T-helper 2 cell treated with Interferon-gamma antibody and Interleukin-4, amounts not matched to agents 5 μg/mL and 100 μg/mL, for 36 hours (primary cell): ENCODE measurements at regions not wholly inside any gene's neighbourhood (a gene's known extent, or its start where the extent isn't known, plus 50 kb on each side); places are given as distances from the start of the nearest gene placed in this dataset.
A peak's percentile ranks its signal among the peaks of the same experiment; 100 is the strongest.
"Not testable (repeated sequence)": the region's sequence is repeated elsewhere in the genome, so short reads cannot be mapped to it uniquely, and the experiment has no call there.

ENCODE experiments used
- DNase-seq: peaks from one replicate; pipeline ENCODE4 v3.0.0; 2021; ENCODE audit warnings: low spot score
- H3K27ac Mint-ChIP-seq: one replicate; pipeline ENCODE4 v1.8.0; 2021; ENCODE audit warnings: mild to moderate bottlenecking, mixed read lengths
- H3K27me3 Mint-ChIP-seq: one replicate; pipeline ENCODE4 v1.8.0; 2021; ENCODE audit warnings: low read depth, mixed read lengths
- H3K36me3 Mint-ChIP-seq: one replicate; pipeline ENCODE4 v1.8.0; 2021; ENCODE audit warnings: low read depth, mixed read lengths
- H3K4me1 Mint-ChIP-seq: one replicate; pipeline ENCODE4 v1.8.0; 2021; ENCODE audit warnings: low read depth, mixed read lengths
- H3K4me3 Mint-ChIP-seq: one replicate; pipeline ENCODE4 v1.8.0; 2022; ENCODE audit warnings: mild to moderate bottlenecking, moderate library complexity, mixed read lengths
- H3K9me3 Mint-ChIP-seq: one replicate; pipeline ENCODE4 v1.8.0; 2021; ENCODE audit warnings: mixed read lengths

DNA sequence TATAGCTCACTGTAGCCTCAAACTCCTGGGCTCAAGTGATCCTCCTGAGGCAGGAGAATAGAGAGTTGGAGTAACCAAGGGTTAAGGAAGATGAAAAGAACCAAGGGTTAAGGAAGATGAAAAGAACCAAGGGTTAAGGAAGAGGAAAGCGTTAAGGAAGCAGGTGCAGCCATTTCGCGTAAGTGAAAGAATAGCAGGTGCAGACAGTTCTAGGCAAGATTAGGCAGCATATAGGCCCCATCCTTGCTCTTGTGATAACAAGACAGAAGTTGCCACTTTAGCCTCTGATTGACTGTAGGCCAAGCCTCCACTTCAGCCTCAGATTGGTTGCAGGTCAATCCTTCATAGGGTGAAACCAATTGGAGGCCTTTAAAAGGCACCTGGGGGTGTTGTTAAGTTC, 677.4 kb downstream of the PDCD6IP start:
- Mint-ChIP-seq H3K4me3 (no peak overlapping the region), H3K27ac (no peak overlapping the region), H3K27me3 (no peaks in the 10 kb centered on the region), H3K4me1 (no peaks in the 10 kb centered on the region), H3K9me3 (peaks cover 6% of the 10 kb centered on the region), H3K36me3 (no peaks in the 10 kb centered on the region)
- DNase-seq: no peak

DNA sequence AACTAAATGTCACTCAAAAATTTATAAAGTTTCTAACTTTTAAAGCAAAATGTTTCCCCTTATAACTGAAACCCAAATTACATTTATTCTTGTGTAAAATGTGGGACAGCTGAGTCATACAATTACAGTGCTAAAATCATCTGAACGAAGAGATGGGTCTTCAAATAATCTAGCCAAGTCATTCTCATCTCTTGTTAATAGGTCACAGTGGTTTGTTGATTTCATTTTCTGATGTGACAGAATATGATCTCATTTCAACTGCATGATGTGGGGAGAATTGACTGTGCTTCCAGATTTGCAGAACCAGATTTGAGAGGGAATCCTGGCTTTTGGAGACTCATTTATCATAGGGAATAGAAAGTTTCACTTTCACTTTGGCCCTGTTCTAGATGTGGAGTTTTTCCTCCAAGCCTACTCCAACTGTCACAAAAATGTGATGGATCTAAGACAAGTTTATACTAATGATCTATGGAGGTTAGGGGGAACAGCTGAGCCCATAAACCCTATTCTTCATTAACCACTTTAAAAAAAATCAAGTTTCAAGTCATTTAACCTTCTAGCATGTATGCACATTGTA, 685.0 kb downstream of the PDCD6IP start:
- DNase-seq: no peak
- Mint-ChIP-seq H3K4me1 (no peaks in the 10 kb centered on the region), H3K36me3 (no peaks in the 10 kb centered on the region), H3K27ac (no peak overlapping the region), H3K27me3 (no peaks in the 10 kb centered on the region), H3K9me3 (no peaks in the 10 kb centered on the region), H3K4me3 (peak overlapping the region; percentile 32)

DNA sequence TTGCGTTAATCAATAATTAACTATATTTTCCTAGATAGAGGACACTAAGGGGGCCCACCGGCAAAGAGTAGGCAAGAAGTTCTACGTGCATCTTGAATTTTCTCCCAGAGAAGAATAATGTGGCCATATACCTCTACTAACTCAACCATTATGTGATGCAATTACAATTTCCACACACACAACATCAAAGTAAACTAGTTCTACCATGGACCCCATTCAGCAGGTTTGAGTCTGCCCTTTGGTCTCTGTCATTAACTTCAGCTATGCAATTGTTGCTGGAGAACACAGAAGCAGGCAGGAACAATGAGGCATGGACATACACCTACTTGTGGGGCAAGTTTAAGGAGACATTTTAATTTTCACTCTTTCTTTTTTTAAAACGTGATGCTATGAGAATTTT, 705.9 kb downstream of the PDCD6IP start:
- Mint-ChIP-seq H3K4me3 (no peak overlapping the region), H3K27ac (no peak overlapping the region), H3K27me3 (no peaks in the 10 kb centered on the region), H3K9me3 (no peaks in the 10 kb centered on the region), H3K36me3 (no peaks in the 10 kb centered on the region), H3K4me1 (no peaks in the 10 kb centered on the region)
- DNase-seq: no peak

DNA sequence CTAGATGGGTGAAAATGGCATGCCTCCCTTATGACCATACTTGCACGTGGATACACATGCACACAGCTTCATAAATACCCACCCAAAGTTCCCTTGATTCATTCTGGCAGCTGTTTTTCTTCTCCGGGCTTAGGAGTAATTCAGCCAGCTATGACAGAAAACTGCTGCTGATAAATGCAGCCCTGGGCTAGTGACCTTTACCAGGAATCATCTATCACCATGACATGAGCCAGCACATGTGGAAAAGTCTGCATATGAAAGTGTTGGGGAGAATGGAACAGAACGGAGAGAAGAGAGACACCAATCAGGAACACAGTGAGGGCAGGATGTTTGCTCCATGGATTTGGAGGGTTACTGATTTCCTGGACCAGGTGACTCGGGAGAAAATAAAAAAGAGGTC, 706.3 kb downstream of the PDCD6IP start:
- no peak overlapping the region for H3K4me3 Mint-ChIP-seq
- H3K27ac Mint-ChIP-seq: no peak overlapping the region
- H3K36me3 Mint-ChIP-seq: no peaks in the 10 kb centered on the region
- no peak for DNase-seq
- no peaks in the 10 kb centered on the region for H3K4me1 Mint-ChIP-seq
- H3K27me3 Mint-ChIP-seq: no peaks in the 10 kb centered on the region
- H3K9me3 Mint-ChIP-seq: no peaks in the 10 kb centered on the region

DNA sequence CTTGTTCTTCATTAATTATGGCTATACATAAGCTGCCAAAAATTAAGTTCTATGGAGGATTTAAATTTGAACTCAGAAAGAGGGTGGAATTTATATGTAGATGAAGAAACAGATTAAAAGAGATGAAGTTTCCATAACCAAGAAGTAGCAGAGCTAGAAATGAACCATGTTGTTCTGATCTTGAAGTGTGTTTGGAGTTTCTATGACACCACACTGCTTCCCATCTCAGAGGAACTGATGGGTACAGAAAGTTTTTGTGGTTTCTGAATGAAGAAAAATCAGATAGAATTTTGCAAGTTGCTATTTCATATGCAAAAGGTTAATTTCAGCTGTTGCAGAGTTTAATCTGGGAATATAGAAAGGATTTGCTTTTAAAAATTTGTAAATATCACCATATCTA, 710.3 kb downstream of the PDCD6IP start:
- H3K27me3 Mint-ChIP-seq: no peaks in the 10 kb centered on the region
- no peaks in the 10 kb centered on the region for H3K4me1 Mint-ChIP-seq
- no peaks in the 10 kb centered on the region for H3K9me3 Mint-ChIP-seq
- H3K27ac Mint-ChIP-seq: no peak overlapping the region
- DNase-seq: no peak
- no peak overlapping the region for H3K4me3 Mint-ChIP-seq
- H3K36me3 Mint-ChIP-seq: no peaks in the 10 kb centered on the region

DNA sequence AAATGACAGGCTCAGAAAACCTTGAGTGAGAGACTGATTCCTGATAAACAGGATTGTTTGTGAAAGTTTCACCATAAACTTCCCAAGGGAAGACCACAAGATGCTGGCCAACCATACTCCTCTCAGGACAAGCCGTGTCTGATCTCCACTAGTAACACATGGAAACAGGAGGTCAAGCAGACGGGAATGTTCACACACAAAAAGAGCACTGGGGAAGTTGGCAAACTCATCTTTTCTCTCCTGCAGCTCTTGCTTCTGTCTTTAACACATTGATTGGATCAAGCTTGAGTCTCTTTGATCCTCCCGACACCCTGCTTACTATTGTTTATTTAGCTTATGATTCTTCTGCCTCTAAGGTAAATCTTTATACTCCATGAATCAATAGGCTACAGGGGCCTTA, 713.5 kb downstream of the PDCD6IP start:
- Mint-ChIP-seq H3K36me3 (no peaks in the 10 kb centered on the region), H3K27me3 (no peaks in the 10 kb centered on the region), H3K9me3 (no peaks in the 10 kb centered on the region), H3K27ac (no peak overlapping the region), H3K4me3 (no peak overlapping the region), H3K4me1 (no peaks in the 10 kb centered on the region)
- no peak for DNase-seq

DNA sequence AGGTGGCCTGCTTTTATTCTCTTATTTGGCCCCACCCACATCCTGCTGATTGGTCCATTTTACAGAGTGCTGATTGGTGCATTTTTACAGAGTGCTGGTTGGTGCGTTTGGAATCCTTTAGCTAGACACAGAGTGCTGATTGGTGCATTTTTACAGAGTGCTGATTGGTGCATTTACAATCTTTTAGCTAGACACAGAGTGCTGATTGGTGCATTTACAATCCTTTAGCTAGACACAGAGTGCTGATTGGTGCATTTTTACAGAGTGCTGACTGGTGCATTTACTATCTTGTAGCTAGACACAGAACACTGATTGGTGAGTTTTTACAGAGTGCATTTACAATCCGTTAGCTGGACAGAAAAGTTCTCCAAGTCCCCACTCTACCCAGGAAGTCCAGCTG, 720.6 kb downstream of the PDCD6IP start:
- H3K9me3 Mint-ChIP-seq, H3K4me1 Mint-ChIP-seq, H3K4me3 Mint-ChIP-seq, DNase-seq, H3K27me3 Mint-ChIP-seq, H3K36me3 Mint-ChIP-seq, H3K27ac Mint-ChIP-seq: not testable (repeated sequence)

DNA sequence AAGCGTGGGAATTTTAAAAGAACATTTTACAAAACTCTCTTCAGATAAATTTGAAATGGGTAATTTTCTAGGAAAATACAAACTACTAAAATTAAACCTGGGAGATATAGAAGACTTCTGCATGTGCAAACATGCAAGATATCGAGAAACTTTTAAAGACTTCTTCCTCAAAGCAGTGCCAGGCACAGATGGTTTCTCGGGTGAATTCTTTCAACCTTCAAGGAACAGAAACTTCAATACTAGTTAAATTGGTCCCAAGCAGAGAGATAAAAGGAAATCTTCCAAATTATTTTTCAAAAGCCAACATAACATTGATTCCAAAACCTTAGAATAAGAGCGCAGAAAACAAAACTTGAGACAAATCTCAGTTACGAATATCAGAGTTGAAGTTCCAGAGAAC, 732.7 kb downstream of the PDCD6IP start:
- H3K9me3 Mint-ChIP-seq: no peaks in the 10 kb centered on the region
- no peak overlapping the region for H3K27ac Mint-ChIP-seq
- no peak for DNase-seq
- H3K4me3 Mint-ChIP-seq: no peak overlapping the region
- no peaks in the 10 kb centered on the region for H3K4me1 Mint-ChIP-seq
- no peaks in the 10 kb centered on the region for H3K27me3 Mint-ChIP-seq
- no peaks in the 10 kb centered on the region for H3K36me3 Mint-ChIP-seq

DNA sequence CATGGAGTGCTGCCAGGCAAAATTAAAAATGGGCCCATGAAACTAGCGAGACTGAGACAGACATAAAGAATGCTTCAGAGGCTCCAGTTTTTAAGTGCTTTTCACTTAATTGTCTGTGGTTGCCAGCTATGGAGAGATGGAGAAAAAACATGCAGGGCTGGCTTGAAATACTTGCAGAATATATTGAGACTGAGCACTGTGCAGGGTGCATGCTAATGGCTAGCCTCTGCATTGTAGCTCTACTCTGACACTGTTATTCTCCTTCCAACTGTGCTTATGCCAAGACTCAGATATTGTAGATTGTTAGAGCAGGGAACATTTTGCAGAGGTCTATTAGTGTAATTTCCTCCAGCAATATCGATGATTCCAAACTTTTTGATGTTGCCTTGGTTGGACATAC, 735.0 kb downstream of the PDCD6IP start:
- no peaks in the 10 kb centered on the region for H3K36me3 Mint-ChIP-seq
- no peak overlapping the region for H3K27ac Mint-ChIP-seq
- H3K4me3 Mint-ChIP-seq: no peak overlapping the region
- no peaks in the 10 kb centered on the region for H3K4me1 Mint-ChIP-seq
- H3K9me3 Mint-ChIP-seq: no peaks in the 10 kb centered on the region
- no peak for DNase-seq
- no peaks in the 10 kb centered on the region for H3K27me3 Mint-ChIP-seq

DNA sequence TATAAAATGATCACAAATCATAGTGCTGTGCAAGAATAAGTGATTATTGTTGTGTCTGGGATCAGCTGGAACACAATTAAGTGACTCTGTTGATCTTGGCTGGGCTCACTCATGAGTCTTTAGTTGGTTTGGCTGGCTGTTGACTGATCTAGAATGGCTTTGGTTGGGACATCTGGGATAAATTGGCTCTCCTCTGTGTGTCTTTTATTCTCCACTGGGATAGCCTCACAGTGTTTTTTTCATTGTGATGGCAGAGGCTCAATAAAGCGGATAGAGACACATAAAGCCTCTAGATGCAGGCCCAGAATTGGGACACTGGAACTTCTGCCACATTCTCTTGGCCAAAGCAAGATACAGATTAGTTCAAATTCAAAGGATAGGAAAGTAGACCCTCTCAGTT, 735.6 kb downstream of the PDCD6IP start:
- Mint-ChIP-seq H3K36me3 (no peaks in the 10 kb centered on the region), H3K27me3 (no peaks in the 10 kb centered on the region), H3K9me3 (no peaks in the 10 kb centered on the region), H3K4me3 (no peak overlapping the region), H3K27ac (no peak overlapping the region), H3K4me1 (no peaks in the 10 kb centered on the region)
- DNase-seq: no peak

DNA sequence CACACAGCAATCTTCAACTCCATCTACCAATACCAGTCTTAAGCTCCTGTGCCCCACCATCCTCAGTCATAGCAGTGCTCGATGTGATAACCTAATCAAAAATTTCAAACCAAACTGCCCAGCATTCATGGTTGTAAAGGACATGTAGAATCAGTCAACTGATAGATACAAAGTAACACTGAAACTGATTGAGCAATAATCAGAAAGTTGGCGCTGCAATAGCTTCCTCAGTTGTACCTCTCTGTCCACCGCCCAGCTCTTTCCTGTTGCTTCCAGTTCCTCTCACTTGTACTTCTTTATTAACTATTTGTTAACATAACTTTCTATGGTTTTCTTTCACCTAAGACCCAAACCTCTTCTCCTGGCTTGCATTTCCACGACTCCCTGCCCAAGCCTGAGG, 745.7 kb downstream of the PDCD6IP start:
- no peaks in the 10 kb centered on the region for H3K27me3 Mint-ChIP-seq
- no peaks in the 10 kb centered on the region for H3K36me3 Mint-ChIP-seq
- no peak overlapping the region for H3K27ac Mint-ChIP-seq
- H3K9me3 Mint-ChIP-seq: no peaks in the 10 kb centered on the region
- H3K4me3 Mint-ChIP-seq: no peak overlapping the region
- no peak for DNase-seq
- H3K4me1 Mint-ChIP-seq: no peaks in the 10 kb centered on the region

DNA sequence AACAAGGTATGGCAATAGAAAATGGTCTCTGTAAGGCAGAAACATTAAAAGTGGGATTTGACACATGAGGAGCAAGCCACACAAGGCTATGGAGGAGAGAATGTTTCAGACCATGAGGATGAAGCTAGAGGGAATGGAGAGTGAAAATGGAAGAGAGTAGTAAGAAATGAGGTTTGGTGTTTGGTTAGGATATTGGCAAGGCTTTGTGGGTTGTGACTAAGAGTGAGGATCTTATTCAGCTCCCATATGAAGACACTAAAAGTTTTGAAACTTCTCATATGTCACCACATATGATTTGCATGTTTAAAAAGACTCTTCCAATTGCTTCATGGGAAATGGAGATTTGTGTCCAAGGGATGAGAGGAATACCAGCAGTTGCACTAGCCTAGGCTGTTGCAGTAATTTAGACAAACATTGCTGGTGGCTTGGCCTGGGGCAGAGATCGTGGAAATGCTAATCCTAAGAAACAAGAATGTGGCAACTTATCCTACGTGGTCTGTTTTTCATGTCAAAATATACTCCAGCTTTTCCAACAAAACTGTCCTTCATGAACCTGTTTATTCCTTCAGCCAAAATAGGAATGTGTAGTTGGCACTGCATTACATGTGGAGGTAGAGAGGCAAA, 749.0 kb downstream of the PDCD6IP start:
- Mint-ChIP-seq H3K27me3 (no peaks in the 10 kb centered on the region), H3K9me3 (no peaks in the 10 kb centered on the region), H3K4me1 (no peaks in the 10 kb centered on the region), H3K4me3 (no peak overlapping the region), H3K36me3 (no peaks in the 10 kb centered on the region), H3K27ac (no peak overlapping the region)
- no peak for DNase-seq

DNA sequence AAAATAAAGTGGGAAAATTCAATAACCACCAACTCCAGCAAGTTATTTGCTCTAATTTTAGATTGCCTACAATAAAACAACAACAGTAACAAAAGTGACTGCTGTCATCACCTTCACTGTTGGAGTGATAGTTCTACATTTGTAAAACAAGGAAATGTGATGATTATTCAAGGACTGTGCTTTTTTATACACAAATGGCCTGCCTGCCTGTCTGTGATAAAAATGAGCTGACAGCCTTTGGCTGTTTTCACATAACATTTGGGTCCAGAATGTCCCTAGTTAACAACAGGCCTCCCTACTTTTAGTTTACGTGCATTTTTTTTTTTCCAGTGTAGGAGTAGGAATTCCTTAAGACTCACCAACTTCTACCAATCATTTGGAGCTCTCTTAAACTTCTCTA, 768.8 kb downstream of the PDCD6IP start:
- Mint-ChIP-seq H3K9me3 (peaks cover 4% of the 10 kb centered on the region), H3K27me3 (no peaks in the 10 kb centered on the region), H3K27ac (no peak overlapping the region), H3K4me1 (no peaks in the 10 kb centered on the region), H3K4me3 (no peak overlapping the region), H3K36me3 (no peaks in the 10 kb centered on the region)
- DNase-seq: no peak

DNA sequence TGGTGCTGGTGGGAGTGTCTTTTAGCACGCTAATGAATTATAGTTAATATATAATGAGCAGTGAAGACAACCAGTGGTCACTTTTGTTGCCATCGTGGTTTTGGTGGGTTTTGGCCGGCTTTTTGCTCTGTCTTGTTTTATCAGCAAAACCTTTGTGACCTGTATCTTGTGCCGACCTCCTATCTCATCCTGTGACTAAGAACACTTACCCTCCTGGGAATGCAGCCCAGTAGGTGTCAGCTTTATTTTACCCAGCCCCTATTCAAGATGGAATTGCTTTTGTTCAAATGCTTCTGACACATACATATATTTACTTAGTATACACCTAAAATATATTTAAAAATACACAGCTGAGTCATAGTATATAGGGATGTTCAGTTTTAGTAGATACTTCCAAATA, 770.3 kb downstream of the PDCD6IP start:
- no peak for DNase-seq
- Mint-ChIP-seq H3K4me1 (no peaks in the 10 kb centered on the region), H3K27me3 (no peaks in the 10 kb centered on the region), H3K27ac (no peak overlapping the region), H3K9me3 (no peaks in the 10 kb centered on the region), H3K4me3 (no peak overlapping the region), H3K36me3 (no peaks in the 10 kb centered on the region)

DNA sequence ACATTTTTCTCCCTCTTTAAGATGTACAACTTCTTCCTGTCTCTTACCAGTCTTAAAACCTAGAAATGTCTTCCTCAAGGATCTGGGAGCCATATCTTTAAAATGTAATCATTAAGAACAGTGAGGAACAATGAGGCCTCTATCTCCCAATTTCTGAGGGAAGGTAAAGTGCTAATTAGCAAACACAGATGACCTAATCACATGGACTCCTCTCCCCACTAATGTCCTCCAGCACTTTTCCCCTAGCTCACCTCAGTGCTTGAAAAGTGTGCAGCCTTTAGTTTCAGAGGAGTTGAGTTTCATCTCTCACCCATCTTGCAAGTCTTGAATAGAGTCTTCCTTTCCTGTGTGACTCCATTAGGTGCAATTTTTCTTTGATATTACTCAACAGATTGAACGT, 771.0 kb downstream of the PDCD6IP start:
- no peaks in the 10 kb centered on the region for H3K4me1 Mint-ChIP-seq
- no peak overlapping the region for H3K4me3 Mint-ChIP-seq
- DNase-seq: no peak
- H3K36me3 Mint-ChIP-seq: no peaks in the 10 kb centered on the region
- H3K27ac Mint-ChIP-seq: no peak overlapping the region
- no peaks in the 10 kb centered on the region for H3K9me3 Mint-ChIP-seq
- H3K27me3 Mint-ChIP-seq: no peaks in the 10 kb centered on the region
